ENCODE measurements at regions not wholly inside any gene's neighbourhood (a gene's known extent, or its start where the extent isn't known, plus 50 kb on each side); places are given as distances from the start of the nearest gene placed in this dataset.

DNA sequence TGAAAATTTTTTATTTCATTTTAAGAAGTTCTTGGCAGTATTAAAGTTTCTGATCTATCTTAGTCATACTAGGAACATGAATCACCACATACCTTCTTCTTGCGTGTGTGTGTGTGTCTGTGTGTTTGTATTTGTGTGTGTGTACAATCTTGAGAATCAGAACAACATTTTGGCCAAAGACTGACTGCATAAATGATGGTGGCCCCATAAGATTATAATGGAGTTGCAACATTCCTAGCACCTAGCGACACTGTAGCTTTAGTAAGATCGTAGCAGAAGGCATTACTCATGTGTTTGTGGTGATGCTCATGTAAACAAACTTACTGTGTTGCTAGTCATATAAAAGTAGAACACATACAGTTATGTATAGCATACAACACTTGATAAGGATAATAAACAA, 205.4 kb downstream of the FAM76B start:
- TF ChIP-seq, protein P1, sequence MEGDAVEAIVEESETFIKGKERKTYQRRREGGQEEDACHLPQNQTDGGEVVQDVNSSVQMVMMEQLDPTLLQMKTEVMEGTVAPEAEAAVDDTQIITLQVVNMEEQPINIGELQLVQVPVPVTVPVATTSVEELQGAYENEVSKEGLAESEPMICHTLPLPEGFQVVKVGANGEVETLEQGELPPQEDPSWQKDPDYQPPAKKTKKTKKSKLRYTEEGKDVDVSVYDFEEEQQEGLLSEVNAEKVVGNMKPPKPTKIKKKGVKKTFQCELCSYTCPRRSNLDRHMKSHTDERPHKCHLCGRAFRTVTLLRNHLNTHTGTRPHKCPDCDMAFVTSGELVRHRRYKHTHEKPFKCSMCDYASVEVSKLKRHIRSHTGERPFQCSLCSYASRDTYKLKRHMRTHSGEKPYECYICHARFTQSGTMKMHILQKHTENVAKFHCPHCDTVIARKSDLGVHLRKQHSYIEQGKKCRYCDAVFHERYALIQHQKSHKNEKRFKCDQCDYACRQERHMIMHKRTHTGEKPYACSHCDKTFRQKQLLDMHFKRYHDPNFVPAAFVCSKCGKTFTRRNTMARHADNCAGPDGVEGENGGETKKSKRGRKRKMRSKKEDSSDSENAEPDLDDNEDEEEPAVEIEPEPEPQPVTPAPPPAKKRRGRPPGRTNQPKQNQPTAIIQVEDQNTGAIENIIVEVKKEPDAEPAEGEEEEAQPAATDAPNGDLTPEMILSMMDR (IDR thresholded peaks at IDR 0.05), result no peak
- TF ChIP-seq POLR2AphosphoS5 (IDR thresholded peaks at IDR 0.05; ENCODE audit: low read depth, low read length) (no peak), SIN3A (IDR thresholded peaks at IDR 0.05; ENCODE audit: borderline replicate concordance, insufficient read depth, low read depth, low read length) (no peak)
- TF ChIP-seq, protein P2, sequence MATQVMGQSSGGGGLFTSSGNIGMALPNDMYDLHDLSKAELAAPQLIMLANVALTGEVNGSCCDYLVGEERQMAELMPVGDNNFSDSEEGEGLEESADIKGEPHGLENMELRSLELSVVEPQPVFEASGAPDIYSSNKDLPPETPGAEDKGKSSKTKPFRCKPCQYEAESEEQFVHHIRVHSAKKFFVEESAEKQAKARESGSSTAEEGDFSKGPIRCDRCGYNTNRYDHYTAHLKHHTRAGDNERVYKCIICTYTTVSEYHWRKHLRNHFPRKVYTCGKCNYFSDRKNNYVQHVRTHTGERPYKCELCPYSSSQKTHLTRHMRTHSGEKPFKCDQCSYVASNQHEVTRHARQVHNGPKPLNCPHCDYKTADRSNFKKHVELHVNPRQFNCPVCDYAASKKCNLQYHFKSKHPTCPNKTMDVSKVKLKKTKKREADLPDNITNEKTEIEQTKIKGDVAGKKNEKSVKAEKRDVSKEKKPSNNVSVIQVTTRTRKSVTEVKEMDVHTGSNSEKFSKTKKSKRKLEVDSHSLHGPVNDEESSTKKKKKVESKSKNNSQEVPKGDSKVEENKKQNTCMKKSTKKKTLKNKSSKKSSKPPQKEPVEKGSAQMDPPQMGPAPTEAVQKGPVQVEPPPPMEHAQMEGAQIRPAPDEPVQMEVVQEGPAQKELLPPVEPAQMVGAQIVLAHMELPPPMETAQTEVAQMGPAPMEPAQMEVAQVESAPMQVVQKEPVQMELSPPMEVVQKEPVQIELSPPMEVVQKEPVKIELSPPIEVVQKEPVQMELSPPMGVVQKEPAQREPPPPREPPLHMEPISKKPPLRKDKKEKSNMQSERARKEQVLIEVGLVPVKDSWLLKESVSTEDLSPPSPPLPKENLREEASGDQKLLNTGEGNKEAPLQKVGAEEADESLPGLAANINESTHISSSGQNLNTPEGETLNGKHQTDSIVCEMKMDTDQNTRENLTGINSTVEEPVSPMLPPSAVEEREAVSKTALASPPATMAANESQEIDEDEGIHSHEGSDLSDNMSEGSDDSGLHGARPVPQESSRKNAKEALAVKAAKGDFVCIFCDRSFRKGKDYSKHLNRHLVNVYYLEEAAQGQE (IDR thresholded peaks at IDR 0.05; ENCODE audit: insufficient read depth in 1 of 2, low read depth in 2 of 2, low read length in 1 of 2), result no peak

All from Panc1 (cell line).